ENCODE measurements at regions not wholly inside any gene's neighbourhood (a gene's known extent, or its start where the extent isn't known, plus 50 kb on each side); places are given as distances from the start of the nearest gene placed in this dataset.

GRCh38 chr4:106869551-106869950 lies 166.6 kb downstream of the DKK2 start:
- 86% methylated on average over 1 of the region's 1 CpG; no CpG with 5 or more reads in 1 of the 2 experiments for WGBS, 2 experiments (ENCODE audit: insufficient coverage in 1 of 2, insufficient read length in 1 of 2)
- Histone ChIP-seq H3K36me3 (ENCODE audit: control insufficient read depth, insufficient read depth, low read length) (no peaks in the 10 kb centered on the region), H3K4me1 (ENCODE audit: control insufficient read depth, insufficient read depth, low read length) (no peaks in the 10 kb centered on the region), H3K4me3 (ENCODE audit: low read length) (no peak overlapping the region), H3K27ac (ENCODE audit: low read depth, low read length) (no peak overlapping the region), H3K9me3 (ENCODE audit: control insufficient read depth, low read length) (no peaks in the 10 kb centered on the region), H3K9ac (ENCODE audit: extremely low read depth, low read length, poor library complexity, severe bottlenecking) (no peak overlapping the region), H3K27me3 (ENCODE audit: control insufficient read depth, insufficient read depth, low read length, poor library complexity, severe bottlenecking) (no peaks in the 10 kb centered on the region)
- Mint-ChIP-seq H3K4me1 (no peaks in the 10 kb centered on the region), H3K4me3 (no peak overlapping the region), H3K27ac (no peak overlapping the region), H3K36me3 (ENCODE audit: low read depth) (no peaks in the 10 kb centered on the region), H3K27me3 (ENCODE audit: insufficient read depth) (no peaks in the 10 kb centered on the region), H3K9me3 (peaks cover 1% of the 10 kb centered on the region)
- DNase-seq: no peak
- no peak for TF ChIP-seq CTCF (conservative IDR thresholded peaks at IDR 0.05)

- whole genome bisulfite sequencing, 2 experiments (ENCODE audit: insufficient coverage in 1 of 2, insufficient read length in 1 of 2): 44 to 88% methylated on average over 1 to 2 of the region's 2 CpGs
- no peaks in the 10 kb centered on the region for H3K36me3 Mint-ChIP-seq (ENCODE audit: low read depth)
- no peaks in the 10 kb centered on the region for H3K4me1 Mint-ChIP-seq
- Histone ChIP-seq H3K27ac (ENCODE audit: low read depth, low read length) (no peak overlapping the region), H3K27me3 (ENCODE audit: control insufficient read depth, insufficient read depth, low read length, poor library complexity, severe bottlenecking) (no peaks in the 10 kb centered on the region), H3K4me1 (ENCODE audit: control insufficient read depth, insufficient read depth, low read length) (no peaks in the 10 kb centered on the region), H3K36me3 (ENCODE audit: control insufficient read depth, insufficient read depth, low read length) (no peaks in the 10 kb centered on the region), H3K9ac (ENCODE audit: extremely low read depth, low read length, poor library complexity, severe bottlenecking) (no peak overlapping the region), H3K4me3 (ENCODE audit: low read length) (no peak overlapping the region), H3K9me3 (ENCODE audit: control insufficient read depth, low read length) (no peaks in the 10 kb centered on the region)
- no peak for TF ChIP-seq CTCF (conservative IDR thresholded peaks at IDR 0.05)
- H3K27ac Mint-ChIP-seq: no peak overlapping the region
- DNase-seq: no peak
- no peaks in the 10 kb centered on the region for H3K27me3 Mint-ChIP-seq (ENCODE audit: insufficient read depth)
- H3K9me3 Mint-ChIP-seq: peaks cover 1% of the 10 kb centered on the region
- H3K4me3 Mint-ChIP-seq: no peak overlapping the region
Observed at GRCh38 chr4:106868381-106869035, 167.6 kb downstream of the DKK2 start.

- no peaks in the 10 kb centered on the region for H3K4me1 ChIP-seq (ENCODE audit: control insufficient read depth, insufficient read depth, low read length)
- H3K9ac ChIP-seq (ENCODE audit: extremely low read depth, low read length, poor library complexity, severe bottlenecking): no peak overlapping the region
- no peaks in the 10 kb centered on the region for H3K36me3 Mint-ChIP-seq (ENCODE audit: low read depth)
- no peak overlapping the region for H3K4me3 ChIP-seq (ENCODE audit: low read length)
- no peaks in the 10 kb centered on the region for H3K27me3 ChIP-seq (ENCODE audit: control insufficient read depth, insufficient read depth, low read length, poor library complexity, severe bottlenecking)
- H3K4me1 Mint-ChIP-seq: no peaks in the 10 kb centered on the region
- H3K27ac ChIP-seq (ENCODE audit: low read depth, low read length): no peak overlapping the region
- H3K4me3 Mint-ChIP-seq: no peak overlapping the region
- H3K9me3 ChIP-seq (ENCODE audit: control insufficient read depth, low read length): no peaks in the 10 kb centered on the region
- no peak overlapping the region for H3K27ac Mint-ChIP-seq
- H3K9me3 Mint-ChIP-seq: peaks cover 1% of the 10 kb centered on the region
- no peaks in the 10 kb centered on the region for H3K27me3 Mint-ChIP-seq (ENCODE audit: insufficient read depth)
- no peak for TF ChIP-seq CTCF (conservative IDR thresholded peaks at IDR 0.05)
- no peak for DNase-seq
- H3K36me3 ChIP-seq (ENCODE audit: control insufficient read depth, insufficient read depth, low read length): no peaks in the 10 kb centered on the region
Observed at GRCh38 chr4:106864231-106864630, 171.9 kb downstream of the DKK2 start.

Data from endodermal cell (in vitro differentiated cells).